ENCODE measurements at regions not wholly inside any gene's neighbourhood (a gene's known extent, or its start where the extent isn't known, plus 50 kb on each side); places are given as distances from the start of the nearest gene placed in this dataset.
"Not testable (repeated sequence)": the region's sequence is repeated elsewhere in the genome, so short reads cannot be mapped to it uniquely, and the experiment has no call there.

DNA sequence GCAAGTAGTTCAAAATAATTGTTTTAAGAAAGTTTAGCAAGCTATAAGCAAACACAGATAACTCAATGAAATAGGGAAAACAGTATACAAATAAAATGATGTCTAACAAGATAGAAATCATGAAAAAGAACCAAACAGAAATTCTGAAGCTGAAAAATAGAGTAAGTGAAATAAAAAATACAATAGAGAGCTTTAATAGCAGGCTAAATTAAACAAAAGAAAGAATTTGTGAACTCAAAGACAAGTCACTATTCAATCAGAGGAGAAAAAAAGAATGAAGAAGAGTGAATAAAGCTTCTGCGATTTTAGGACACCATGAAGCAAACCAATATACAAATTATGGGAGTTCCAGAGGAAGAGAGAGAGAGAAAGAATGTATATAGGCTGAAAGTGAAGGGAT is 576.8 kb downstream of the STK39 start:
- DNase-seq, result no peak

DNA sequence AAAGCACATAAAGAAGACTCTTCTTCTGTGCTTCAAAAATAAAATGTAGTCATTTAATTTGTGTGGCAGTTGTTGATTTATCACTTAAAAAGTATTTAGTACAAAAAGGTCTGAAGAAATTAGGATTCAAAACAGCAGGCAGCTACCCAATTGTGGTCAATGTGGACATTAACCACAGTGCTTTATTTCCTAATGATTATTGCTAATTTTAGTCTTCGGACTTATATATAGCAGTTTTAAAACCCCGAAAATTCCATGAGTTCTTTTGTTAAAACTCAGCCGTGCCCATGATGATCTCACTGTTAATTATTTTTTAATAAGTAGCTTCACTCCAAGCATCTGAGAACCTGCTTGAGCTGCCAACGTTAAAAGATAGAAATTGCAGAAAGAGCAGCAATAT is 594.3 kb downstream of the STK39 start:
- no peak for DNase-seq

DNA sequence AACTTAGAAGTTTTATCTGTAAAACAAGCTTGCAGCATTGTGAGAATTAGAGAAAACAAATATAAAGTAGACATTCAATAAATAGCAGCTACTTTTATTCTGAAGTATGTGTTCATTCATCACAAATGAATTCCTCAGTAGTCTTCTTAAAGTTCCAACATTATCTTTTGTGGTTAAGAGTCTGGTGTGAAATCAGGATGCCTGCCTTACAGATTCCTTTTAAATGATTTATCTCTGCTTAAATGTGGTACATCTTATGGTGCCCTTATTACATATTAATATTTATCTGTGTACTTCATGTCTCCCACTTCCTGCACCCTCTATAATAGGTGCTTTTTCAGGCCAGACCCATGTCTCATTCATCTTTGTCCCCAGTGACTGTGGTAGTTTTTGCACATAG is 595.0 kb downstream of the STK39 start:
- DNase-seq, result no peak

DNA sequence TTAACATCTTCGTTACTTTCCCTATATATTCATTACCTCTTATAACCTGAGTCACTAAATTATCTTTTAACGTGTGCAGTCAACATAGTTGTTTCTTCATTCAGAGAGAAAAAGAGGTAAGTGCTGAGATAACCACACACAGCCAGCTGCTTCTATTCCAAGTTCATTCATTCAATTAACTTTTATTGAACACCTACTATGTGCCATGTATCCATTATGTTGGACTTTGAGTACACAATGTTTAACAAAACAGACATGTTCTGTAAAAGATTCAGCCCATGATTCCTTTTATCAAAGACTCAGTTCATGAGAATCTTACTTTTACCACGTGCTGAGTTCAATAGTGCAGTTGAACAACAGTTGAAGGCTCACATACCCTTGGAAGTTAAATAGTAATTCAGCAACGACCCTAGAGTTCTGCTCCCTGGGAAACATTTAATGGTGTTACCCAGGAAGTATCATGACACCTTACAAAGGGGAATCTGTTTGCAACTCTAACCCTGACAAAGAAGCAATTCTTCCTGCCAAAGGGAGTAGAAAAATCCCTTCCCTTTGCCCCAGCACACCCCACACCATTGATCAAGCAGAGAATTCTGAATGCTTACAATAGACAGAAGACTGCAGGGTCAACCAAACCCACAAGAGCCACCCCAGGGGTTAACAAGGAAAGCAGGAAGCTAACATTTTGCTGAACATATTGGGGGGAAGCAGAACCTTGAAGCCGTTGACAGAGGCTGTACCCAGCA is 595.8 kb downstream of the STK39 start:
- no peak for DNase-seq

DNA sequence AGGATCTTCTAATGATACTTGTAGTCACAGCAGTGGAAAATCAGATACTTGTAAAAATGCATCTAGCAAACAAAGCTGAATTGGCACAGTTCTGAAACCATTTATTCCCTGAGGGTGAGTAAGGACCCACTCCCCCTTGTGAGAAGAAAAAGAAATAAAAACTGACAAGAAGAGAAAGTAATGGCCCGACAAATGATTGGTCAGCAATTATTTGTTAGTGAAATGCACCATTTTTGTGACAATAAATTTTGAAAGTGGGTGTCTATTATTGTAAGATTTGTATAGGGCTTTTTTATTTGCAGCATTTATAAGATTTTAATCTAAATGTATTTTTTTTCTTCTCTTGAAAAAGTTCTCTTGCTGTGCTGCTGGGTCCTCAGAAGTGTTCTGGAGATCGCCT is 600.8 kb downstream of the STK39 start:
- no peak for DNase-seq

DNA sequence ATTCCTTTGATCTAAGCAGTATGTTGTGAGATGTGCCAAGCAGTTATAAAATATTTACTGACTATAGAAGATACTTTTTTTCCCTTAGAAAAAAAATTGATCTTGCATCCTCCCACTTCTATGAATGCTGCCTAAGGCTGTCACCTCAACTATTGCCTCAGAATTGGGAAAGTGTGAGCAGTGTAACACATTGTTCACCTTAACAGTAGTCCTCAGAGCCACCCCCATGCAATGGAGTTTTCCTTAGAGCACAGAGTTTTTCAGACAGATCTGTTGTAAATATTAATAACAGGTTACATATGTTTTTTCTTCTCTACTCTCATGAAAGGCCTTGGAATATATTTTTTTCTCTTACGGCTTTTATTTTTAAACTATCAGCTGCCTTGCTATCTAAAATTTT is 607.3 kb downstream of the STK39 start:
- DNase-seq, result no peak

DNA sequence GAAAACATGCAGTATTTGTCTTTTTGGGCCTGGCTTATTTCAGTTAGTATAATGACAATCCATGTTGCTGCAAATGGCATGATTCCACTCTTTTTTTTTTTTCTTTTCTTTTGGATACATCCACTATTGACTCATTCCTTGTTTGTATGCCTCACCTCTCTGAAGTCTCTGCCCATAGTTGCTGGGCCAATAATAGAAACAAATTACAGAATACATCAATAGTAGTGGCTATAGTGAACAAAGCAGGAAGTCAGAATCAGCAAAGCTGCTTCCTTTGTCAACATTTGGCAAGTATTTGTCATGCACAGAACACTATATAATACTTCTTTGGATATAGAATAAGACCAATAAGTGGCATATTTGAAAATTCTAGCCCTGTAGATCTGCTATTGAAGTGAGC is 609.7 kb downstream of the STK39 start:
- DNase-seq, result no peak

DNA sequence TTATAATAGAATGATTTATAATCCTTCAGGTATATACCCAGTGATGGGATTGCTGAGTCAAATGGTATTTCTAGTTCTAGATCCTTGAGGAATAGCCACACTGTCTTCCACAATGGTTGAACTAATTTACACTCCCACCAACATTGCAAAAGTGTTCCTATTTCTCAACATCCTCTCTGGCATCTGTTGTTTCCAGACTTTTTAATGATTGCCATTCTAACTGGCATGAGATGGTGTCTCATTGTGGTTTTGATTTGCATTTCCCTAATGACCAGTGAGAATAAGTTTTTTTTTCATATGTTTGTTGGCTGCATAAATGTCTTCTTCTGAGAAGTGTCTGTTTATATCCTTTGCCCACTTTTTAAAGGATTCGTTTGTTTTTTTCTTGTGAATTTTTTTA is 615.1 kb downstream of the STK39 start:
- not testable (repeated sequence) for DNase-seq

DNA sequence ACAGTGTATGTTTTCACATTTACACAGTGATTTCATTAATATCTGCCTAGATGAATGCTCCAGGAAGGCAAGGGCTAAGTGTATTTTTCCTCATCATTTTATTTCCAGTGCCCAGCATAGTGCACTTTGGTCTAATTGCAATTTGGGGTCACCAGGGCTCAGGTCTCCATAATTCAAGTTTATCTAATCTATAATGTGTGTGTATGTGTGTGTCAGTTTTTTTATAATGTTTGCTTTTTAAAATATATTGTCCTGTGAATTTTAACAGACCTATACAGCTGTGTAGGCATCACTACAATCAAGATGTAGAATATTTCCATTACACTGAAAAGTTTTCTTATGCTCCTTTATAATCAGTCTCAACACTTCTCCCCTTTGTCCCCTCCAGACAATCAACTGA is 620.4 kb downstream of the STK39 start:
- no peak for DNase-seq

DNA sequence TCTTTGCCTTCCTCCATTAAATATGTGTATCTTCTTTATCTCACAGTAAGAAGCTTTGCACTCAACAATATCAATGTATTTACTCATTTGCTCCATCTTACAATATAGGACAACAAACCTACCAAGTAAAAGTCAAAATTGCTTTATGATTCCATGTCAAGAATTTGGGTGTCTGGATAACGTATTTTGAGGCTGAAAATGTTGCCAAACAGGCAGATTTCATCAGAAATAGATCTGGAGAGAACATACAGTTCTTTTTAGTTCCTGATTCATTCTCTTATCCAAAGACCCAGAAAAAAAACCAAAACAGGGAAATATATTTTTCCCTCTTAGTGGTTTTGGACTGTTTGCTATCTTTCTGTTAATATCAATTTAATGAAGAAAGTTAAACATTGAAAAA is 621.1 kb downstream of the STK39 start:
- DNase-seq, result no peak

DNA sequence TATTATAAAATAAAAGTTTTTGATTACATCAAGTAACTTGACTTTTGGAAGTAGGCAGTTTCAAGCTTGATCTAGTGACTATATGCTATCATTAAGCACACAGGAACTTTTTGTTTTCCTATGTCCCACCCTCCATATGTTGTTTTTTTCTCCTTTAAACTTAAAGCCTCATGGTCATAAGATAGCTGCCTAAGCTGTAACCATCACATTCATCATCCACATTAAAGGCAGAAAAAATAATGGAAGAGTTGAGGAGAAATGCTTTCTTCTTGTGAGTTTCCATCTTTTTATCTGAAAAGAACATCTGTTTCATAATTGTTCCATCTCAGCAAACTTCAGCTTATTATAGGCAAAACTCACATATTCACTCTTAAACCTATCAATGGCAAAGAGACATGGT is 630.4 kb downstream of the STK39 start:
- DNase-seq, result no peak

DNA sequence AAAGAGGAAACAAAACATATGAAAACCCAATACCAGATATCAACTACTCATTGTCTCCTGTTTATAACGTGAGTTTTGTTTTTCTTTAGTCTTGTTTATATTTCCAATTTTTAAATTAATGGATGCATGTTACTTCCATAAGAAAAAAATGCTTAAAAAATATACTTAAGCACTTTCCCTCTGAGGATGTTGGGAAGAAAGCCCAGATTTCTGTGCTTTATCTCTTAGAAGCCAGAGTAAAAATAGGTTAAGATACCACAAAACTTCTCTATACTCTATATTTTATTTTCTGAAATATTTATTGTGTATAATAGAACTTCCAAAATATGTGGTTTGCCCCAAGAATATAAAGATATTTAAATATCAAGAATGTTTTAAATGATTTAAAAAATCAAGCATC is 633.9 kb downstream of the STK39 start:
- DNase-seq, result no peak

DNA sequence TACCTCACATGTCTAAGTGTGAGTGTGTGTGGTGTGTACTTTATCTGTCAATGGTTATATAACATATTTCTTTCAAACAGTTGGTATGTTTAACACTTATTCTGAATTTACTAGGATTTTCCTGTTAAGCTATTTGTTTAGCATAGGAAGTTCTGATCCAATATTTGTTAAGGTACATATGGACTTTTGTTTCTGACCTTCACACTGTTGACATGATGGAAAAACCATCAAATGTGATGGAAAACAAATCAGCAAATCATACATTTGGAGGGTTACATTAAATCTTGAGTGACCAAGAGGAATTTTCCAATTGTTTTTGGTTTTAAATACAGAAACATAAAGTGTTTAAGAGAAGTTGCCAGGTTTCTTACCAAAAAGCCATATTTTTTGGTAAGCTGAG is 638.9 kb downstream of the STK39 start:
- DNase-seq, result no peak

DNA sequence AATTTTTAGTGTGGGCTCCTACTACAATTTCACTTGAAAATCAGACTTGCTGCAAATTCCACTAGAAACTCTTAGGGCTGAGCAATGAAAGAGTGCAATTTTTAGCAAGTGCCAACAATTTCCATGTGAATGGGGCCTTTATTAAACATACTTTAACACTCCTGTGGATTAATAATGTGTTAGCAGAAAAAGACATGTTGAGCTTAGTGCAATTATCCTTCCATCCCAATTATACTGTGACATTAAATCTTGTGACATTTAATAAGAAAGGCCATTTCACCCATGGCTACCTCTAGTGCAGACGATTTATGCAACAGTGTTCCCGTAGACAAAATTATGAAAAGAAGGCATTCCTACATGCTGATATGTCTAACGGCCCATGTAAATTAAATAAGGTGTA is 639.7 kb downstream of the STK39 start:
- no peak for DNase-seq

DNA sequence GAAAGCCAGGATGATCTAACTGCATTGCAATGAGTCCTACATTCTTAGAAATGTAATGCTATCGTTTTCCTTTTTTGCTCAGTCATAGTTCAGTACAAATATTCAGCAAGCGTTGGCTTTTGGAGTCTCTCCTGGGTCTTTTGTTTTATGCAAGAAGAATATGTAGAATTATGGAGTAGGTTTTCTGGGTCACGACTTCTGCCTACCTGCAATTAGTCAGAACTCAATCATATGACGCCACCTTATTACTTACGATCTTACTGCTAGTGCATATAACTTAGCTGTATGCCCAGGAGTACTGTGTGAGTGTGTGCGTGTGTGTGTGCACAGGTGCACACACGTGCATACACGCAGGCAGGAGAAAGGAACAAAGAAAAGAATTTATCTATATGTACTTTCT is 640.2 kb downstream of the STK39 start:
- no peak for DNase-seq

DNA sequence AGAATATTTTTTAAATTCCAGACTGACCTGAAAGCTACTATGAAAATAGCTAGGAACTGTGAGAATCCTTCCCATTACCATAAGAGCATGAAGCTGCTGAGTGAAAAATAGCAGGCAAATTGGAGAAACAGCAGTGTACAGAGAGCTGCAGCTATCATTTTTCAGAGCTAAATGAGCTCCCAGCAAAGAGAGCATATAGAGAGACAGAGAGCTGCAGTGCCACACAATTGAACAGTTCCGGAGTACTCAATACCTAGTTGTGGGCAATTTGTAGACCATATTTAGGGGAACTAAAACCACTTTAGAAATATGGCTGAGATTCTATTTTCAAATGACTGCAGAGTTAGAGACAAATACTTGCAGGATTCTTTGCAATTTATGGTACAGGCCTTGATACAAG is 645.3 kb downstream of the STK39 start:
- no peak for DNase-seq

DNA sequence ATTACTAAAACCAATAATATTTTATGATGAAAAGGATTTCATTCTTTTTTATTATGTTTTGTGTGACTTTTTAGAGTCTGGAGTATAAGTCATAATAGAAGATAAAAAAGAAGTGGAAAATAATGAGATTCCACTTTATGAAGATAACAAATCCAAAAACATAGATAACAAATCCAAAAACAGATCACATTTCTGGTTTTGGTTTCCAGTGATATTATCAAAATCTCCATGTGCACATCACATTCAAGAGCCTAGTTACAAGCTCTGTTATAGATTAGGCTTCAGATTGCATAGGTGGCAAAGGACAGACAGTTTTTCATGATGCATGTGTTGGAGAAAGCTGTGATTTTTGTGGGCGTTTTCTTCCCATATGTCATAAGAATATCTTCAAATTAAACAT is 648.2 kb downstream of the STK39 start:
- DNase-seq, result no peak

DNA sequence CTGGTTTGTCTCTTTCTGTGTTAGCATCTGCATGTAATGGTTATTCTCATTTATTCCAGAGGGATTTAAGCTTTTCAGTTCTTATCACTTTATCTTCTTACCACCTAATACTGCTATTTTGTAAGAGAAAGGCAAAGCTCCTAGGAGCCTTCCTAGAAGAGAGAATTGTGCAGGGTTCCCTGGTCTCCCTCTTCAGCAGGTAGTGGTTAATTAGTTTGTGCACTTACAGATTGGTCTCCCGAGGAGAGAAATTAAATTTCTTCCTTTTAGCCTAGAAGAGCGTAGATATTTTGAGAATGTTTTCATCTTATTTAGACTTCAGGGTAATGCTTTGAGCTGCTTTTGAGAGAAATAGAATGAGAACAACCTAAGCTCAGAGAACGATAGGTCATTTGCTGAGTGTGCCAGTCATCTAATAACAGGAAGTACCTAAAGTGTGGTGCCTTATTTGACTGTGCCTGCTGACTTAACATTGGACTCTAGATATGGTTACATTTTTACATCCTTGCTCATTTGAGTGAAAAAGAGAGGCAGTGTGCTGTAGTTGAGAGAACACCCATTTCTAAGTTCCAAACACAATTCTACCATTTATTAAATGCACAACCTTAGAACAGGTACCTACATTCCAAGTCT is 651.4 kb downstream of the STK39 start:
- DNase-seq, result no peak

DNA sequence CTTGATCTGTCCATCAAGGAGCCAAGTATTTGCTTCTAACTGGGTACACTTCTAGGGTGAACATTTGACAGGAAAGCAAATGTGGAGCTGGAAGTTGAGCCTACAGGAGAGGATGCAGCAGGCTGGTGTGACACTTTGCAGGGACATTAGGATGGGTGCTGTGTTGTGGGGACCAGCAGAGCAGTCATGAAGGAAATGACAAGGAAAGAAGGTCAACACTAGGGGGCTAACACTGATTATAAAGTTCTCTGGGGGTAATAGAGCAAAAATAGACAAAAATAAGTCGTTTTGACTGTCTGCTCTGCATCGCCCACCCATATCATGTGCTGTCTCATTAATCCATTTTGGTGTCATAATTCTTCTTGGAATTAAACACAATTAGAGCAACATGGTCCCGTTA is 652.4 kb downstream of the STK39 start:
- DNase-seq, result no peak

DNA sequence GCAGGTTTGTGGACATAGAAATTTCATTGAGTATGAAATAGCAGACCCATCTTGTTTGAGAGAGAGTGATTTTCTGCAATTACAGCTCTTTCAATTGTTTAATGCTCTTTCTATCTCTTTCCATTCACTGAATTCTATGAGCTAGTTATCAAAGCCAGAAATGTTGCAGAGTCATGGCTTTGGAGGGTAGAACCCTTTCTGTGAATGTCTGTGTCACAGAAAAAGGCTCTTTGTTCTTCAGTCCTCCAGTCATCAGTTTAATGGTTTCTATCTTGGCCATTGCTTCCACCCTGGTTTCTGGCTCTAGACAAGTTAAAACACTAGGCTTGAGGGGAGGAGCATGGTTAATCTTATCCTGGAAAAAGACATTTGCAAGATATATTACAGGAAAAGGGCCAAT is 655.0 kb downstream of the STK39 start:
- DNase-seq, result no peak

DNA sequence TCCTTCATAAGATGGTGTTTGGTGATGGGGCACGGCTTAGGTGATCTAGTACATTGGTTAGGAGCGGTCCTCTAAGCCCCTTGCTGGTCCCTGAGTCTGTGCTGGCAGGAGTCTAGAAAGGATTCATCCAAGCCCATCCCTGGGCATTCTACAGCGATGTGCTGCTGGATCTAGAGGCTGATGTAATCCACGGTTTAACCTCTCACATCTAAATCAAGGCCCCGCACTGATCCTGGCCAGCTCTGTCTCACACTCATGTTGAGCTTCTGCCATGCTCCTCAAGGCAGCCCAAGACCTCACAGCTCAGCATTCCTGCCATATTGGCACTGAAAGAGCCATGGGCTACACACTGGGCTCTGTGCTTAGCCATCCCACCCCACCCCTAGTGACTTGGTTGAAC is 664.8 kb downstream of the STK39 start:
- DNase-seq, result no peak

DNA sequence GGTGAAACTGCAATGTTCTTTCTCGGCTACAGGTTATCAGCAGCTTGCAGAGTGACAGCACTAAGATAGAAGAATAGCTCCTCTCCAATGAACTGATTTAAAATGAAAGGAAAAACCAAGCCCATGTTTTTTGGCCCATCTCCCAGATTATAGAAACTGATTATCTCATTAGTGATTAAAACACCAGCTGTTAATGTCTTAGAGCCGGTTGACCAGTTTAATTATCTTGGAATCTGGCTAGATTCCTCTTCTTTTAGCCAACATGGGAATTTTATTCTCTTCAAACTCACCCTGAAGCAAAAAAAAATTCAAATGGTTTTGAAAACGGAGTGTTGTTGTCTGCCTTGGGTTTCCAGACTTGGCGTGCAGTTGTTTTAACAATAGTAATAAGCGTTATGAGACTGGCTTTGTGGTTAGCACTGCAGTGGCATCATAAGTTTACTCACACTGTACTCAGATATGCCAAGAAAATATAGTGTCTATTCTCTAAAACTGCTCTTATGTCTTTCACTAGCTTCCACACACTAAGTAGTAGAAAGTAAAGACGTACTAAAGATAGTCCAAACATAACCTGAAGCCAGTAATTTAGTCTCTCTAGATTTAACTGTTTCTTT is 665.3 kb downstream of the STK39 start:
- DNase-seq, result no peak

DNA sequence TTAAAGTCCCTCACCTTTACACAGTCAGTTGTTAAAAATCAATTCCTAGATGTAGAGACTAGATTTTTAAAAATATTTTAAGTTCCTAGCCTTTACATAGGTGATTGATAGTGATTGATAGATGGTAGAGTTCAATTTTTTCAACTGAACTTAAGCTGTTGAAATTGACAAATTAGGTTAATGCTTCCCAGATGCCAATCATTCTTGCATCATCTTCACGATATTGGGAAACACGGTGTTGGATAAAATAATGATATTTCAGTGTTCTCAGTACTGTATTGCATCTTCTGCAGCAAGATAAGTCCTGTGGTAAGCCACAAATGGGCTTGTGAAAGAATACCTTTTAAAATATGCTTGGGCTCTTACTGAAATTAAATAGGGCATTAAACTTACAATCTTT is 667.6 kb downstream of the STK39 start:
- no peak for DNase-seq

DNA sequence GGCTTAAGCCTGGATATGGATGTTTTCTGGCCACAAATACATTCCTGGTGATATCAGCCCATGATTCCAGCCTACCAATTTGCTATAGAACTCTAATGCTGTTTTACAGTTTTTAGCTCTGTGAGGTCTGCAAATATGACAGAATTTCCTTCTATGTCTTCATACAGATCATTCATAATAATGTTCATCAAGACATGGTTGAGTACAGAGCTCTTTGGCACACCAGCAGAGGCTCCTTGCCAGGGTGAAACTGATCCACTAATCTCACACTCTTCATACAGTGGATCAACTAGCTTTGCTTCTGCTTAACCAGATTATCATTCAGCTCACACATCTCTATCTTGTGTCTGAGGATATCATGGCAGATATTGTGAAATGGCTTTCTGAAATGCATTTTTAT is 672.1 kb downstream of the STK39 start:
- no peak for DNase-seq
